Spinal cord (tissue), 9 donors: ENCODE measurements at regions not wholly inside any gene's neighbourhood (a gene's known extent, or its start where the extent isn't known, plus 50 kb on each side); places are given as distances from the start of the nearest gene placed in this dataset.

Experiments
- DNase-seq, 6 donors: peaks; one replicate each; pipeline versions ENCODE4 v3.0.0 to v3.0.0-alpha.2; 2013 to 2015; ENCODE audit warnings: low spot score in 6 of 6, low read depth in 4 of 6
- H3K27ac ChIP-seq: one replicate; pipeline ENCODE4 v1.5.1; 2013; ENCODE audit warnings: low read depth, low read length, control low read depth
- H3K27me3 ChIP-seq: one replicate; pipeline ENCODE4 v1.6.1; 2013; ENCODE audit warnings: low read length; ENCODE audit not compliant: control insufficient read depth, insufficient read depth
- H3K36me3 ChIP-seq: one replicate; pipeline ENCODE4 v1.6.1; 2013; ENCODE audit warnings: low read length; ENCODE audit not compliant: control insufficient read depth, insufficient read depth
- H3K4me1 ChIP-seq: one replicate; pipeline ENCODE4 v1.6.1; 2013; ENCODE audit warnings: low read length; ENCODE audit not compliant: control insufficient read depth, insufficient read depth
- H3K4me3 ChIP-seq: one replicate; pipeline ENCODE4 v1.5.1; 2013; ENCODE audit warnings: low read depth, low read length, control low read depth
- H3K9me3 ChIP-seq: one replicate; pipeline ENCODE4 v1.6.1; 2013; ENCODE audit warnings: low read length; ENCODE audit not compliant: control insufficient read depth, insufficient read depth
- WGBS: methylation state at CpG from one replicate; pipeline ENCODE4 v1.1.5; 2013; ENCODE audit warnings: missing lambda C conversion rate; ENCODE audit not compliant: insufficient coverage; 5-methylcytosine and 5-hydroxymethylcytosine counted together
- donor health status: healthy.

DNA sequence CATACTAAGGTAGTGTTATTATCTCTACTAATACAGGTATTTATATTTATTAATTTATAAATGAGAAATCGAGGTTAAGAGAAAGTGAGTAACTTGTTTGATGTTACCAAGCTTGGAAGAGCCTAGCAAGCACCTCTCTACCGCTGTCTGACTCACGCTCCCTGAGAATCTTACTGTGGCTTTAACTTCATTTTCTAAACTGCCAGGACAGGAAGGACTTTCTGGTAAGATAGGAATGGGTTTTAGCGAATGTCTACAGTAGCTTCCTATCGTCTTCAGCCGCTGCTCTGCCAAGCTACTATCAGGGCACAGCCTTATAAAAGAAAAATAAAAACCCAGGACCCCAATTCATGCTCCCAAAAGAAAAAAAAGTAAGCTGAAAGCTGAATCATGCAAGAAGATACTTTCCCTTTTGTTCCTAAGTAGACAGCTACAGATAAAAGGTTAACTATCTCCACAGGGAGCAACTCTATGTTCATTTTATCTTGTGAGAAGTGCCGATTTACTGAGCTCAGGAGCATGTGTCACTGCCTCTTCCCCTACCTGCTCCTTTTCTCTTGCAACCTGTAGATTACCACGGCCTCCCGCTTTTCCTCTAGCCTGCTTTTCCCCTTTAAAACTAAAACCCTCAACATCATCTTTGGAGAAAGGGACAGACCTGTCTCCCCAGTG lies 60.2 kb downstream of the THNSL1 start:
- WGBS: 83% methylated on average over 3 of the region's 9 CpGs
- no peak for DNase-seq

DNA sequence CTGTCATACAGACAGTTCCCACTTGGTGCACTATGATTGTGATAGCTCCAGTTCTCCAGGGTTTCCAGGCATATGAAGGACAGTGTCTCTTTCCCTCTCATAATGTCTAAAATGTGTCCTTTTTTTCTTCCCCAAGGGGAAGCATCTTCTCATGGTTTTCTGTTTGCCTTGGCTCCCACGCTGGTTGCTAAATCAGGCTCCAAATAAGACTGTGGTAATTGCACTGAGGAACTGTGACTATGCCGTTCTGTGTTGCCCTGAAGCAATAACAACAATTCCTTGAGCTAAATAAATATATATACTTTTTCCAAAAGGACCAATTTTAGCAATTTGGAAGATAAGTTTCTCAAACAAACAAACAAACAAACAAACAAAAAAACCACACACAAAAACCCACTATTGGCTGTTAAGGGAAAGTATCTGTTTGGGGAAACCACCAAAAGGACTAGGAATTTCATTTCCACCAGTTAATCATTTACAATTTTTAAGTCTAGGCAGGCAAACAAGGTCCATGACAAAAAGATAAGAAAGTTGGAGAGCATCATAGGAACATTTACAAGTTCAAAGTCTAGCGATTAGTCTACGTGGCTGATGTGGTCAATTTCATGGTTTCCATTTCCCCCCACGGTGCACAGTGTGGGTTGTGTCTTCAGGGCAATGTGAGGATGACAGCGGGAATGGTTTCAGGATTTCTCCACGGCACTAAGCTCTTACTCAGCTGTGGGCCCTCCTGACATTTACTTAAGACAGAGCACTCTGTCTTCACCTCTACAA lies 62.4 kb downstream of the THNSL1 start:
- no peak for DNase-seq
- no peaks in the 10 kb centered on the region for H3K9me3 ChIP-seq
- no CpG with 5 or more reads among the region's 7 CpGs for WGBS
- H3K27ac ChIP-seq: no peak overlapping the region
- H3K4me3 ChIP-seq: no peak overlapping the region
- H3K4me1 ChIP-seq: peaks cover 5% of the 10 kb centered on the region
- no peaks in the 10 kb centered on the region for H3K27me3 ChIP-seq
- no peaks in the 10 kb centered on the region for H3K36me3 ChIP-seq

More for the DNA sequence above, 60.2 kb downstream of the THNSL1 start:
- H3K4me1 ChIP-seq: no peaks in the 10 kb centered on the region
- H3K27me3 ChIP-seq: no peaks in the 10 kb centered on the region
- H3K27ac ChIP-seq: no peak overlapping the region
- no peaks in the 10 kb centered on the region for H3K9me3 ChIP-seq
- H3K36me3 ChIP-seq: no peaks in the 10 kb centered on the region
- H3K4me3 ChIP-seq: no peak overlapping the region

DNA sequence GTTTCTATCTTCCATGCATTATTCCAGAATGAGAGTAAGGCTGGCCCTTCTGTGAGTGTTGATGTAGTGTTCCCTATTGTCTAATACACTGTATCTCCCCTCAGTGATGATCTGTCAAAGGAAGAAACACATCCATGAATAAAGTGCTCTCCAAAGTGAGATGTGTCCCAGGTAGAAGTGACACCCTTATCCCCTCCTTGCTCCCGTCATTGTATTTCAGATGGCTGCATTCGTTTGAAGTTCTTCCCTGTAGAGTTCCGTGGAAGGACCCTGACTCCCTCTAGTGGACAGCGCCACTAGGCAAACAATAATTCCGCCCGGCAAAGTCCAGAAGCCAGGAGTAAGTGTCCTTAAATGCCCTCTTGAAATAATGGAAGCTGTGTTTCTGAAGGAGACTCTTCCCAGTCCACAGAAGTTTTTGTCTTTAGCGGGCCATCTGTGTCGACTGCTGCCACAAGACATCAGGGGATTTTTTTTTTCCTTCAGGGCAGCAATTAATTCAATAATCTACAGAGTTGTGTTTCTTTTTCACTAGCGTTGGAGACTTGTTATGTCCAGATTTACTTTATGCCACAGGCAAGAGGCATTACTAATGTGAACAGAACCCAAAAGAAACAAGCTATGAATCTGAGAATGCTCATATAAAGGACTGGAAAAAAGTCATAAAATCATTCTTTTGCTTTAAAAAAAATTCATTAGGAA lies 64.6 kb downstream of the THNSL1 start:
- Histone ChIP-seq H3K4me1 (peaks cover 8% of the 10 kb centered on the region), H3K4me3 (no peak overlapping the region), H3K27ac (no peak overlapping the region), H3K9me3 (no peaks in the 10 kb centered on the region), H3K27me3 (no peaks in the 10 kb centered on the region), H3K36me3 (no peaks in the 10 kb centered on the region)
- peak; percentile 74 to 96 (median 84) for DNase-seq
- WGBS: 2% methylated on average over 6 of the region's 9 CpGs

DNA sequence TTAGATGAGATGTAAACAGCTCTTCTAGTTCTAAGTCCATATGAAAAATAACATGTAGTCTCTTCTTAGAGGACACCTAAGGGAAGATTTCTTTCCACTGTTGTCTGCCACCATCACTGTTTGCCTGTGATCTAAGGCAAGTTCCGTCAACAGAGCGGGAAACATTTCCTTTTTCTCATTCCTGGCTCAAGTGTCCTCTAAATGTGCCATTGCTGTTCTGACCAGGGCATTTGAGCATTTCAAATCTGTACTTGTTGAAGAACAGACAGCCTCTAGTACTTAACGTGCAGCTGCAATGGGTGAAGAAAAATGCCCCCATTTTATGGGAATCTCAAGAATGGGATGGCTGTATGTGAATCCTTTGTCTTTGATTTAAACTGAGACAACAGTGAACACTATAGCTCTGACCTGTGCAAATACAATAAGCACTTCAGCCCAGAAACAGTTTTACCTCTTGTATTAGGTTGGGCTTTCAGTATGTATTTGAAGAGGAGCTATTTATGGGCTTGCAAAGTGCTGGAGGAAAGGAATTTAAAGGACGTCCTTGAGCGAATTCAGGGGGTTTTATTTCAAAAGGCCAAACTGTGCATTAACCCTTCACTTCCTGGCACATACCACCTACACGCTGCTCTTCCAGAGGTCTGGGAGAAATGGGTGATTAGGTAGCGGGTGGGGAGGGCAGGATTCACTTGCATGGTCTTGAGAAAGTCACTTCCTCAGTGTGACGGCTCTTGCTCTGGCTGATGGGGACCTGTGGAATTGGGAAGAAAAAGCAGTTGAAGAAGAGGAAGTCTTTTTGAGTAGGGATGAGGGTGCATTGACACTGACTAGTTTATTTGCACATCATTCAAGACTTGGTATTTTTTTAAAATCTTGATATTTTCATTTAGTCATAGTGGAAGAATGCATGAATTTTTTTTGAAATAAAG lies 66.1 kb downstream of the THNSL1 start:
- WGBS: 54% methylated on average over 4 of the region's 8 CpGs
- no peaks in the 10 kb centered on the region for H3K36me3 ChIP-seq
- H3K9me3 ChIP-seq: no peaks in the 10 kb centered on the region
- no peak overlapping the region for H3K4me3 ChIP-seq
- DNase-seq: peak in 1 of 6 donors; percentile 20
- H3K27ac ChIP-seq: no peak overlapping the region
- no peaks in the 10 kb centered on the region for H3K27me3 ChIP-seq
- H3K4me1 ChIP-seq: peaks cover 8% of the 10 kb centered on the region

DNA sequence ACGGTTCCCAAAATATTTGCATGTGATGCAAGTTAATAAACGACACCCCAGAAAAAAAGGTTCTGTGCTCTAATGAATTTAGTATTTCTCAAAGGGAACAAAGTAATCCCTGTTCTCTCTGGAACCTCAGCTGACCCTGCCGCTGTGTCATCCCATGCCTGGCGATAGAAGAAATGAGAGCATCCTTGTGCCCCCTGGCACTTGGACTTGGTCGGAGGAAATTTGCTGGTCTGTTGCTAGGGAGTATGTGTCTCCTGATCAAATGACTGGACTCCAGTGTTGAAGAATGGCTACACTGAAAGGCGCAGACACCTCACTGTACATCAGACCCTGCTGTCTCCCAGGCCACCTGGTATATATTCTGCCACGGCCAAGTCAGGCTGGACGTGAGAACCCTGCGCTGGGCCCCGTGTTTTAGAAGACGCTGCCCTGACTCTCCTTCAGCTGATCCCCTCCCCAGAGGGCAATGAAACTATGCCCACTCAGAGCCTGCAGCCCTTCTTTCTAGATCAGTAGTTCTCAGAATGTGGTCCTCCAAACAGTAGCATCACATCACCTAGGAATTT lies 67.2 kb downstream of the THNSL1 start:
- H3K4me3 ChIP-seq: no peak overlapping the region
- no peak for DNase-seq
- peaks cover 8% of the 10 kb centered on the region for H3K4me1 ChIP-seq
- H3K9me3 ChIP-seq: no peaks in the 10 kb centered on the region
- H3K27me3 ChIP-seq: no peaks in the 10 kb centered on the region
- no peak overlapping the region for H3K27ac ChIP-seq
- H3K36me3 ChIP-seq: no peaks in the 10 kb centered on the region
- WGBS: 60% methylated on average over 9 of the region's 11 CpGs

DNA sequence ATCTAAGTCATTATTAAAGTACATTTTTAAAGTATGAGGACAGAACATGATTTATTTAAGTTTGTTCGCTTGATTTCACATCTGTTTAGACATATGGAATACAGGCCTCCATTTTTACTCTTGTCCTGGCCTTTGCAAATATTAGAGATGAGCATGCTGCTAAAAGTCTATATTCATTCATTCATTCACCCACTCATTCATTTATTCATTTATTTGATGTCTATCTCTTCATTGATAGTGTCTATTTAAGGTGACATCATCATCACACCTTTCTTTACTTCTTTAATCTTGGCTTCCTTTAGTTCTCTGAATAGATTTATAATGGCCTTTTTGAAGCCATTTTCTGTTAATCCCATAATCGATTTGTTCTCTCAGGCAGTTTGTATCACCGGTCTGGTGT lies 68.0 kb downstream of the THNSL1 start:
- no peak overlapping the region for H3K27ac ChIP-seq
- 100% methylated on average over 1 of the region's 3 CpGs for WGBS
- H3K9me3 ChIP-seq: no peaks in the 10 kb centered on the region
- no peak overlapping the region for H3K4me3 ChIP-seq
- no peaks in the 10 kb centered on the region for H3K27me3 ChIP-seq
- no peaks in the 10 kb centered on the region for H3K36me3 ChIP-seq
- peaks cover 8% of the 10 kb centered on the region for H3K4me1 ChIP-seq
- no peak for DNase-seq

DNA sequence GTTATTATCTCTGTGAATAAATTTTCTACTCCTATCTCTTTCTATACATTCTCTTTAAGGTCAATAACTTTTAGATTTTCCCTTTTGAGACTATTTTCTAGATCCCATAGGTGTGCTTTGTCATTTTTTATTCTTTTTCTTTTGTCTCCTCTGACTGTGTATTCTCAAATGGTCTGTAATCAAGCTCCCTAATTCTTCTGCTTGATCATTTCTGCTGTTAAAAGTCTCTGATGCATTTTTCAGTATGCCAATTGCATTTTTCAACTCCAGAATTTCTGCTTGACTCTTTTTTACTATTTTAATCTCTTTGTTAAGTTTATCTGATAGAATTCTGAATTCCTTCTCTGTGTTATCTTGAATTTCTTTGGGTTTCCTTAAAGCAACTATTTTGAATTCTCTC lies 78.2 kb downstream of the THNSL1 start:
- Histone ChIP-seq H3K27ac (no peak overlapping the region), H3K4me1 (no peaks in the 10 kb centered on the region), H3K27me3 (no peaks in the 10 kb centered on the region), H3K36me3 (no peaks in the 10 kb centered on the region), H3K4me3 (no peak overlapping the region), H3K9me3 (peaks cover 4% of the 10 kb centered on the region)
- DNase-seq: no peak

DNA sequence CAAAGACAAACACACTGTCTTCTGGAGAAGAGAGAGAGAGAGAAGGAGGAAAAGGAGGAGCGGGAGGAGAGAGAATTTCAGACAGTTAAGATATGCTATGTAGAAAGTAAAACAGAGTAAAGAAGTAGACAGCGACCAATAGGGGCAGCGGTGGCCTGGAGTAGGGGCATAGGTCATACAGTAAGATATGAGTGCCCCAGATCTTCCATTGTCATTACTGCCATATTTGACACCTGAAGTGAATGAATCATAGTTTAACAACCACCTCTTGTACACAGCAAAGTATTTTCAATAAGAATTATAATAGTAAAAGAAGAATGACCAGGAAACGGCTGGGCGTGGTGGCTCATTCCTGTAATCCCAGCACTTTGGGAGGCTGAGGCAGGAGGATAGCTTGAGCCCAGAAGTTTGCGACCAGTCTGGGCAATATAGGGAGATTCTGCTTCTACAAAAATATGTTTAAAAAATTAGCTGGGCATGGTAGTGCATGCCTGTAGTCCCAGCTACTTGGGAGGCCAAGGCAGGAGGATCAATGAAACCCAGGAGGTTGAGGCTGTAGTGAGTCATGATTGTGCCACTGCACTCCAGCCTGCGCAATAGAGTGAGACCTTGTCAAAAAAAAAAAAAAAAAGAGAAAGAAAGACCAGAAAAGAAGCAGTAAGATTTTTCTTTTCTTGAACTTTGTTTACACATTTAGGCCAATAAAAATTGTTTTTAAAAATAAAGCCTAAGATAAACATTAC lies 77.0 kb upstream of the GPR158 start:
- Histone ChIP-seq H3K27ac (no peak overlapping the region), H3K9me3 (peaks cover 2% of the 10 kb centered on the region), H3K4me1 (peaks cover 3% of the 10 kb centered on the region), H3K36me3 (no peaks in the 10 kb centered on the region), H3K27me3 (no peaks in the 10 kb centered on the region), H3K4me3 (no peak overlapping the region)
- DNase-seq: no peak
- WGBS: 89% methylated on average over 1 of the region's 7 CpGs
